ENCODE measurements at regions not wholly inside any gene's neighbourhood (a gene's known extent, or its start where the extent isn't known, plus 50 kb on each side); places are given as distances from the start of the nearest gene placed in this dataset.

DNA sequence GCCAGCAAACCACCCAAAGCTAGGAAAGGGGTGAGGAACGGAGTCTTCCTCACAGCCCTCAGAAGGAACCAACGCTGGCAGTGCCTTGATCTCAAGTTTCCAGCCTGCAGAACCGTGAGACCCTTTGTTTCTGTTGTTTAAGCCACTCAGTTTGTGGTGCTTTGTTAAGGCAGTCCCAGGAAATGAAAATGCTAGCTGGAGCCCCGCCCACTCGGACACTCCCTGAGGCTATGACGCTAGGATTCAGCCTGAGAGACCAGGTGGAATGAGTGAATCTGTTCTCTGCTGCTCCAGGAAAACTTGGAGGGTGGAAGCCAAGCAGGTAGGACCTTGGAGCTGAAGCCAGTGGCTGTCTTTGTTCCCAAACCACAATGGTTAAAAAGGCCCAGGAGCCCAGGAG lies 196.5 kb upstream of the POU3F1 start:
- no peak for TF ChIP-seq ZFX (IDR thresholded peaks at IDR 0.05)
- TF ChIP-seq, protein P1, sequence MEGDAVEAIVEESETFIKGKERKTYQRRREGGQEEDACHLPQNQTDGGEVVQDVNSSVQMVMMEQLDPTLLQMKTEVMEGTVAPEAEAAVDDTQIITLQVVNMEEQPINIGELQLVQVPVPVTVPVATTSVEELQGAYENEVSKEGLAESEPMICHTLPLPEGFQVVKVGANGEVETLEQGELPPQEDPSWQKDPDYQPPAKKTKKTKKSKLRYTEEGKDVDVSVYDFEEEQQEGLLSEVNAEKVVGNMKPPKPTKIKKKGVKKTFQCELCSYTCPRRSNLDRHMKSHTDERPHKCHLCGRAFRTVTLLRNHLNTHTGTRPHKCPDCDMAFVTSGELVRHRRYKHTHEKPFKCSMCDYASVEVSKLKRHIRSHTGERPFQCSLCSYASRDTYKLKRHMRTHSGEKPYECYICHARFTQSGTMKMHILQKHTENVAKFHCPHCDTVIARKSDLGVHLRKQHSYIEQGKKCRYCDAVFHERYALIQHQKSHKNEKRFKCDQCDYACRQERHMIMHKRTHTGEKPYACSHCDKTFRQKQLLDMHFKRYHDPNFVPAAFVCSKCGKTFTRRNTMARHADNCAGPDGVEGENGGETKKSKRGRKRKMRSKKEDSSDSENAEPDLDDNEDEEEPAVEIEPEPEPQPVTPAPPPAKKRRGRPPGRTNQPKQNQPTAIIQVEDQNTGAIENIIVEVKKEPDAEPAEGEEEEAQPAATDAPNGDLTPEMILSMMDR (conservative IDR thresholded peaks at IDR 0.05), result no peak
- H3K27ac ChIP-seq, result no peak overlapping the region

DNA sequence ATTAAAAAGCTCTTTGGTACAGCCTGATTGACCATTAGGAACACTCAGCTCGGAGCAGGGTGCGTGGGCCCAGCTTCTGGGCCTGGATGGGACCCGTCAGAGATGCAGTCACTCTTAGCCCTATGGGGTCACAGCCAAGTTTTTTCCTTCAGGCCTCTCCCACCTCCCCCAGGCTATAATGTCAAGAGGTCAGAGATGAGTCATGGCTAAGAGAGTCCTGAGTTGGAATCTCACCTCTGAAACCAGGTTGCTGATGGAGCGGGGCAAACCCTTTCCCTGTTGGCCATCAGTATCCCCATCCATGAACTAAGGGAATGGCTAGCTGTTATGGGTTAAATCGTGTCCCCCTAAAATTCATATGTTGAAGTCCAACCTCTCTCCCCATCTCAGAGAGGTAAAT lies 195.9 kb upstream of the POU3F1 start:
- TF ChIP-seq, protein P1 (conservative IDR thresholded peaks at IDR 0.05), result no peak
- no peak for TF ChIP-seq ZFX (IDR thresholded peaks at IDR 0.05)
- H3K27ac ChIP-seq, result no peak overlapping the region

DNA sequence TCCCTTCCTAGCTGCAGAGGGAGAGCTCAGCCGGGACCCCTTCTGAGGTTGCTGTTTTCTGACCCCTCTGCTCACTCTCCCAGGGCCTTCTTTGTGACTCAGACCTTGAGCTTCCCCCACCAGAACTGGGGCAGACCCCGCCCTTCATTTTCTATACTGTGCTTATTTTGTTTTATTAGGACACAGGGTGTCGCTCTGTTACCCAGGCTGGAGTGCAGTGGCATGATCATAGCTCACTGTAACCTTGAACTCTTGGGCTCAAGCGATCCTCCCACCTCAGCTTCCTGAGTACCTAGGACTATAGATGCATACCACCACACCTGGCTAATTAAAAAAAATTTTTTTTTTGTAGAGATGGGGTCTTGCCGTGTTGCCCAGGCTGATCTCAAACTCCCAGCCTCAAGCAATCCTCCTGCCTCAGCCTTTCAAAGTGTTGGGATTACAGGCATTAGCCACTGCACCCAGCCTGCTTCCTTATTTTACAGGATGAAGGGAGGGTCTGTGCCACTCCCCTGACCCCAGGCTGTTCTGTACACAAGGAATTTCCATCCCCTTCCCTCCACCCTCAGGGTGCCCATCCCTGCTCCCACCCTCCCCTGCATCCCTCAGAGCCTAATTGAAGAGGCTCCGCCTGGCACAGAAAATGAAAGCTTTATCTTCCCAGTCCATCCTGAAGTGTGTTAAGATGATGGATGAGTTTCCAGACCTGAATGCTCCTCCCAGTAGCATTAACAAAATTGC lies 195.2 kb upstream of the POU3F1 start:
- TF ChIP-seq, protein P1 (conservative IDR thresholded peaks at IDR 0.05), result no peak
- no peak for TF ChIP-seq ZFX (IDR thresholded peaks at IDR 0.05)
- no peak overlapping the region for H3K27ac ChIP-seq

DNA sequence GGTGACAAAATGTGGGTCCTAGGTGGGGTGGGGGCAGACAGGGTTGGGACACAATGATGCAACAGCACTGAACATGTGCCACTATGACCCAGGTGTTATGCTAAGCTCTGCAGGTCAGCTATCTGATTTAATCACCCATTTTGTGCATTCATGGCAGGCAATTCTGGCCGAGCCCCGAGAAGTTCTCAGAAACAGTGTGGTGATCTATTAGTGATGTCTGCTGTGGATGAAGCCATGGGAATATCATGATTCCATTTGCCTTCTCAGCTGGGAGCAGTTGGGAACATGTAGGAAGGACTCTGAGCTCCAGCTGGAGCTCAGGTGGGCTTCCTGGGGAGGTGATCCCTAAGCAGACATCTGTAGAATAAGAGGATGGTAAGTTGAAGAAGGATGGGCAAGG lies 194.0 kb upstream of the POU3F1 start:
- TF ChIP-seq, protein P1 (conservative IDR thresholded peaks at IDR 0.05), result no peak
- no peak for TF ChIP-seq ZFX (IDR thresholded peaks at IDR 0.05)
- no peak overlapping the region for H3K27ac ChIP-seq

DNA sequence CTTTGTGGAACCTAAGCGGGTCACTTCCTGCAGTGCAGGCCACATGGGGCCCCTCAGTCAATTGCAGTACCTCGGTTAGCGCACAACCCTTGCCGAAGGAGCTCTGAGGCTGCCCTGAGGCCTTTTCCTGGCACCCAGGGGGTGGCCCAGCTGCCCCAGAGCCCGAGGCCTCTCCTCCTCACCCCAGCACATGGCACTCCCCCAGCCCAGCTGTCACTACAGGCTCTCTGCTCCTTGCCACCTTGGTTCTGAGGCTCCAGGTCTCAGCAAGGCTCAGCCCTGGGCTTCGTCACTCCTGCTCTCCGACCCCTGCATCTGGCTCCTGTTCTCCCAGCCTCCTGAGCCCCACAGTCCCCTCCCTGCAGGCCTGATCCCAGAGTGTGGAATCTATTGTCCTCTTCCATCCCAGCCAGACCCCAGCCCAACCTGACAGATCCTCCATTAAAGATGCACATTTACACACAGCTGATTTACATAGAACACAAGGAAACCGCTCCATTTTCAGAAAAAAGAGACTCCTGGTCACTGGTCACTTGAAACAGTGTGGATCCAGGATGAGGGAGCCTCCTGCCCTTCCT lies 192.8 kb upstream of the POU3F1 start:
- no peak overlapping the region for H3K27ac ChIP-seq
- TF ChIP-seq, protein P1 (conservative IDR thresholded peaks at IDR 0.05), result no peak
- TF ChIP-seq ZFX (IDR thresholded peaks at IDR 0.05), result no peak

DNA sequence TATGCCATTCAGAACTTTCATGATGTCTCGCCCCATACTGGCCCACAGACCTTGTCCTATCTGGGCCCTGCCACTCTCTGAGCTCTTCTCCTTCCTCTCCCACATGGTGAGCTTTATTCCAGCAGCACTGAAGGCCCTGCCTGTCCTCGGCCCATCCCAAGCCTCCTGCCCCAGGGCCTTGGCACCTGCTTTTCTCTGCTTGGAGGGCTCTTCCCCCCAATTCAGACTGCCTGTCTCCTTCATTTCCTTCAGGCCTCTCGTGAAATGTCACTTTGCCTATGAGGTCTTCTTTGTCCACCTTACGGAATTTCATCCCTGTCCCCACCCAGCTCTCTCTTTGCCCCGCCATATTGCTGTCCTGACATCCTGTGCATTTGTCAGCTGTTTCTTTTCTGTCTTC lies 191.7 kb upstream of the POU3F1 start:
- H3K27ac ChIP-seq, result no peak overlapping the region
- no peak for TF ChIP-seq ZFX (IDR thresholded peaks at IDR 0.05)
- TF ChIP-seq, protein P1 (conservative IDR thresholded peaks at IDR 0.05), result no peak

DNA sequence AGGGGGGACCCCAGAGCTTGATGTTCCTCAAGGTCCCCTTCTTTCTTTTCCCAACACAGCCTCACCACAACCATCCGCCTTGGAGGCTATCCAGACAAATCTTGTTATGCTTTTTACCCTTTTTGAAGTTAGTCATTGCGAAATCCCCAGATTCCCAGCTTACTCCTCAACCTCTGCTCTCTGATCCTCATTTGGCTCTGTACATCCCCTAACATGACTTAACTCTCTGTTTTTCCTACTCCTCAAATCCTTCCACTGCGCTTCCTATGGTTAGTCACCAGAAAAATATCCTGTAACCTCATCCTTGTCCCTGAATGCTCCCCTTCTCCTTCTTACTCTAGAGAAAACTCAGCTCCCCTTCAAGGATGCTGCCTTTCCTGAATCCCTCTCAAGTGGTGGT lies 189.1 kb upstream of the POU3F1 start:
- no peak overlapping the region for H3K27ac ChIP-seq
- TF ChIP-seq ZFX (IDR thresholded peaks at IDR 0.05), result no peak
- TF ChIP-seq, protein P1 (conservative IDR thresholded peaks at IDR 0.05), result no peak
